HL-60 (cell line): ENCODE measurements at regions not wholly inside any gene's neighbourhood (a gene's known extent, or its start where the extent isn't known, plus 50 kb on each side); places are given as distances from the start of the nearest gene placed in this dataset.

Experiments used
- DNase-seq, 2 experiments: peaks; one replicate each; pipeline ENCODE4 v3.0.0-alpha.2; 2010 to 2020; ENCODE audit warnings: low read depth in 1 of 2, low spot score in 1 of 2
- H3K27ac ChIP-seq: fragments of 250-450 bp; sonication (Bioruptor Pico); replicated peaks from 2 replicates; pipeline ENCODE4 v1.5.1; 2020; ENCODE audit warnings: mild to moderate bottlenecking, moderate library complexity
- H3K27me3 ChIP-seq: fragments of 250-450 bp; sonication (Bioruptor Pico); 2 replicates; pipeline ENCODE4 v1.5.1; 2021; ENCODE audit warnings: mild to moderate bottlenecking, moderate library complexity; ENCODE audit not compliant: insufficient read depth, poor library complexity, severe bottlenecking
- H3K4me3 ChIP-seq: replicated peaks from 2 replicates; pipeline ENCODE4 v1.5.1; 2011; ENCODE audit warnings: mild to moderate bottlenecking, control low read depth, low read length; ENCODE audit not compliant: insufficient read depth
- GABPA ChIP-seq: IDR thresholded peaks from 2 replicates; pipeline ENCODE4 v1.6.1; 2012; ENCODE audit warnings: low read depth
- POLR2AphosphoS5 ChIP-seq: IDR thresholded peaks from 2 replicates; pipeline ENCODE4 v1.6.1; 2012; ENCODE audit warnings: low read depth
- SPI1 ChIP-seq: IDR thresholded peaks from 2 replicates; pipeline ENCODE4 v1.6.1; 2012; ENCODE audit warnings: low read depth, mild to moderate bottlenecking, borderline replicate concordance
- TF ChIP-seq, protein P1 (sequence below): IDR thresholded peaks from 2 replicates; pipeline ENCODE4 v1.6.1; 2012; ENCODE audit warnings: low read depth; ENCODE audit not compliant: insufficient replicate concordance
- TF ChIP-seq, protein P2 (sequence below): IDR thresholded peaks from one replicate; pipeline ENCODE4 v1.5.1; 2011; ENCODE audit warnings: low read length, control low read depth, inconsistent platforms; ENCODE audit not compliant: insufficient read depth

DNA sequence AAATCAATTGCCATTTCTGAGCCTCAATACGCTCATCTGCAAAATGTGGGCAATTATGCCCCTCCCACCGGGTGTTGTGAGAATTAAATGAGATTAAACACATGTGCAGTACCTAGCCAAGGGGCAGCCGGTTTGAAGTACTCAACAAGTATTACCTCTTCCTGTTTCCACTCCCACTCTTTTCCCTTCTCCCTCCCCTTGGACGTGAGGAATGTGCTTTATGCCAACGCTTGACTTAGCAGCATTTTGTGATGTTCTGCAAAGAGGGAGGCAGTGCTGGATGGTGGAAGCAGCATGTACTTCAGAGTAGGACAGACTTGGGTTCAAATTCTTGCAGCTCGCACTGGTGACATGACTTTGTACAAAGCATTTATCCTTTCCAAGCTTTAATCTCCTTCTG, 306.0 kb downstream of the BUD13 start:
- DNase-seq: no peak
- Histone ChIP-seq H3K27ac (no peak overlapping the region), H3K4me3 (no peak overlapping the region), H3K27me3 (peaks cover 7% of the 10 kb centered on the region)
- TF ChIP-seq GABPA (no peak), SPI1 (no peak), POLR2AphosphoS5 (no peak)
- TF ChIP-seq, protein P1, sequence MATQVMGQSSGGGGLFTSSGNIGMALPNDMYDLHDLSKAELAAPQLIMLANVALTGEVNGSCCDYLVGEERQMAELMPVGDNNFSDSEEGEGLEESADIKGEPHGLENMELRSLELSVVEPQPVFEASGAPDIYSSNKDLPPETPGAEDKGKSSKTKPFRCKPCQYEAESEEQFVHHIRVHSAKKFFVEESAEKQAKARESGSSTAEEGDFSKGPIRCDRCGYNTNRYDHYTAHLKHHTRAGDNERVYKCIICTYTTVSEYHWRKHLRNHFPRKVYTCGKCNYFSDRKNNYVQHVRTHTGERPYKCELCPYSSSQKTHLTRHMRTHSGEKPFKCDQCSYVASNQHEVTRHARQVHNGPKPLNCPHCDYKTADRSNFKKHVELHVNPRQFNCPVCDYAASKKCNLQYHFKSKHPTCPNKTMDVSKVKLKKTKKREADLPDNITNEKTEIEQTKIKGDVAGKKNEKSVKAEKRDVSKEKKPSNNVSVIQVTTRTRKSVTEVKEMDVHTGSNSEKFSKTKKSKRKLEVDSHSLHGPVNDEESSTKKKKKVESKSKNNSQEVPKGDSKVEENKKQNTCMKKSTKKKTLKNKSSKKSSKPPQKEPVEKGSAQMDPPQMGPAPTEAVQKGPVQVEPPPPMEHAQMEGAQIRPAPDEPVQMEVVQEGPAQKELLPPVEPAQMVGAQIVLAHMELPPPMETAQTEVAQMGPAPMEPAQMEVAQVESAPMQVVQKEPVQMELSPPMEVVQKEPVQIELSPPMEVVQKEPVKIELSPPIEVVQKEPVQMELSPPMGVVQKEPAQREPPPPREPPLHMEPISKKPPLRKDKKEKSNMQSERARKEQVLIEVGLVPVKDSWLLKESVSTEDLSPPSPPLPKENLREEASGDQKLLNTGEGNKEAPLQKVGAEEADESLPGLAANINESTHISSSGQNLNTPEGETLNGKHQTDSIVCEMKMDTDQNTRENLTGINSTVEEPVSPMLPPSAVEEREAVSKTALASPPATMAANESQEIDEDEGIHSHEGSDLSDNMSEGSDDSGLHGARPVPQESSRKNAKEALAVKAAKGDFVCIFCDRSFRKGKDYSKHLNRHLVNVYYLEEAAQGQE: no peak
- TF ChIP-seq, protein P2, sequence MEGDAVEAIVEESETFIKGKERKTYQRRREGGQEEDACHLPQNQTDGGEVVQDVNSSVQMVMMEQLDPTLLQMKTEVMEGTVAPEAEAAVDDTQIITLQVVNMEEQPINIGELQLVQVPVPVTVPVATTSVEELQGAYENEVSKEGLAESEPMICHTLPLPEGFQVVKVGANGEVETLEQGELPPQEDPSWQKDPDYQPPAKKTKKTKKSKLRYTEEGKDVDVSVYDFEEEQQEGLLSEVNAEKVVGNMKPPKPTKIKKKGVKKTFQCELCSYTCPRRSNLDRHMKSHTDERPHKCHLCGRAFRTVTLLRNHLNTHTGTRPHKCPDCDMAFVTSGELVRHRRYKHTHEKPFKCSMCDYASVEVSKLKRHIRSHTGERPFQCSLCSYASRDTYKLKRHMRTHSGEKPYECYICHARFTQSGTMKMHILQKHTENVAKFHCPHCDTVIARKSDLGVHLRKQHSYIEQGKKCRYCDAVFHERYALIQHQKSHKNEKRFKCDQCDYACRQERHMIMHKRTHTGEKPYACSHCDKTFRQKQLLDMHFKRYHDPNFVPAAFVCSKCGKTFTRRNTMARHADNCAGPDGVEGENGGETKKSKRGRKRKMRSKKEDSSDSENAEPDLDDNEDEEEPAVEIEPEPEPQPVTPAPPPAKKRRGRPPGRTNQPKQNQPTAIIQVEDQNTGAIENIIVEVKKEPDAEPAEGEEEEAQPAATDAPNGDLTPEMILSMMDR: no peak

DNA sequence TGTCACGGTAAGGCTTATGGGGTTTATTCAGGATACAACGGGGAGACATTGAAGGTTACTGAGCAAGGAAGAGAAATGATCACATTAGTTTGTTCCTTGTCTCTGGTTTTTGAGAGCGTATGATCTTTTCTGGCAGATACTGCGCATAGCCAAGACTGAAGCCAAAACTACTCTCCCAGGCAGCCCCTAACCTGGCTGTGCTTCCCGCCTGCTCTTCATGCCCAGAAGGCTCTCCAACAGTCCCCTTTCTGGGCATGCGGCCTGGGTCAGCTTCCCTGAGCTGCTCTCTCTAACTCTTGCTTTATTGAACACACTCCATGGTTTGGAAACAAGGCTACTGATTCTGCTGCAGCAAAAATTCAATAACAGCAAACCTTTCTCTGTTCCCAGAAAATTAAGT, 306.6 kb downstream of the BUD13 start:
- no peak overlapping the region for H3K27ac ChIP-seq
- H3K27me3 ChIP-seq: peaks cover 7% of the 10 kb centered on the region
- TF ChIP-seq, protein P1: no peak
- TF ChIP-seq GABPA (no peak), POLR2AphosphoS5 (no peak), SPI1 (no peak)
- TF ChIP-seq, protein P2: no peak
- no peak overlapping the region for H3K4me3 ChIP-seq
- DNase-seq: no peak

DNA sequence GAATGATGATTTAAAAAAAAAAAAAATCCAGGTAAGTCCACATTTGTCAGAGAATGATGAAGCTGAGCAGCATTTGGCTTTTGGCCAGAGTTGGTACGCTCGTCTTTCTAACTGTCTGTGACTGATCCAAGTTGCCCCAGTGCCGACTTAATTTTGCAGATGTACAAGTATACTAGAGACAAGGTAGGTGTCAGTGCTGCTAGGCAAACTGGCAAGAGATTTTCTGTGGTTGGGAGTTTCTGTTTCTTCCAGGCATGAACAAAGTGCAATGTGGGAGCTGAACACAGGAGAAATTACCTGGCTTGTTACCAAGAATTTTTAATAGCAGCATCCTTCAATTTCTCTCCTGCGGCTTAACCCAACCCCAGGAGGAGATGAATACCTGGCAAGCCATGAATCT, 307.7 kb downstream of the BUD13 start:
- Histone ChIP-seq H3K27me3 (peaks cover 7% of the 10 kb centered on the region), H3K27ac (no peak overlapping the region), H3K4me3 (no peak overlapping the region)
- TF ChIP-seq SPI1 (no peak), GABPA (no peak)
- TF ChIP-seq, protein P2: no peak
- DNase-seq: no peak

DNA sequence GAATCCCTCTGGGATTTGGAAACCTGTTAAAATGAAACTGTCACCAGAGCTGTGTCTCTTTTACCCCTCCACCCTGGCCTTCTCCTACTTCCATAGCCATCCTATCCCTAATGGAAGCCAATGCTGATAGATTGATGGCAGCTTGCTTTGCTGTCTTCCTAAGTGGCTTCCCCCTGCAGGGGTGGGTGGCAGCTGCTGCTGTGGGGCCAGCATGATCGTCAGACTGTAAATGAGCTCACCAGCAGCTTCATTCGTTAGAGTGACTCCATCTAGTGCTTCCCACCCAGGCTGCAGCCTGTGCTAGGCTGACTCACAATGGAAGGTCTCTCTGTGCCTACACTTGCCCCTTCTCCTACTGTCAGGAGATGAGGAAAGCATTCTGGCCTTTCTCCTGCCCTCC, 311.0 kb downstream of the BUD13 start:
- H3K27ac ChIP-seq: no peak overlapping the region
- no peak overlapping the region for H3K4me3 ChIP-seq
- TF ChIP-seq, protein P2: no peak
- TF ChIP-seq SPI1 (no peak), POLR2AphosphoS5 (no peak), GABPA (no peak)
- TF ChIP-seq, protein P1: no peak
- no peak for DNase-seq
- H3K27me3 ChIP-seq: peaks cover 7% of the 10 kb centered on the region
